ENCODE measurements at regions not wholly inside any gene's neighbourhood (a gene's known extent, or its start where the extent isn't known, plus 50 kb on each side); places are given as distances from the start of the nearest gene placed in this dataset.

DNA sequence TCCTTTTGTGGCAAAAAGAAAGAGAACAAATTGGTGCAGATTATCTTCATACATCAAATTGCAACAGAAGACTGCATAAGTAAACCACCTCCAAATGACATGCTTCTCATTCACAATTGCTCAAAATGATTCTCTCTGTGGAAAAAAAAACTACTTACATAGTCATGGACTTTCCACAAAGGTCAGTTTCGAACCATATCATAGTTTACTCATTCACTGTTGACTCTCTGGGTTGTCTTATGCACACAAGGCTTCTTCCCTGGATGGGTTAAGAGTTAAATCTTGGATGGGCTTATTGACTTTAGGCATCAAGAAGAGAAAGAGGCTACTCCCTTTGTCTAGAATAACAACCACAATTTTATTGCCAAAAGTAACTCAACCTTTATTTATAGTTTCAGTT lies 91.3 kb upstream of the RAB27B start:
- TF ChIP-seq, protein P1, sequence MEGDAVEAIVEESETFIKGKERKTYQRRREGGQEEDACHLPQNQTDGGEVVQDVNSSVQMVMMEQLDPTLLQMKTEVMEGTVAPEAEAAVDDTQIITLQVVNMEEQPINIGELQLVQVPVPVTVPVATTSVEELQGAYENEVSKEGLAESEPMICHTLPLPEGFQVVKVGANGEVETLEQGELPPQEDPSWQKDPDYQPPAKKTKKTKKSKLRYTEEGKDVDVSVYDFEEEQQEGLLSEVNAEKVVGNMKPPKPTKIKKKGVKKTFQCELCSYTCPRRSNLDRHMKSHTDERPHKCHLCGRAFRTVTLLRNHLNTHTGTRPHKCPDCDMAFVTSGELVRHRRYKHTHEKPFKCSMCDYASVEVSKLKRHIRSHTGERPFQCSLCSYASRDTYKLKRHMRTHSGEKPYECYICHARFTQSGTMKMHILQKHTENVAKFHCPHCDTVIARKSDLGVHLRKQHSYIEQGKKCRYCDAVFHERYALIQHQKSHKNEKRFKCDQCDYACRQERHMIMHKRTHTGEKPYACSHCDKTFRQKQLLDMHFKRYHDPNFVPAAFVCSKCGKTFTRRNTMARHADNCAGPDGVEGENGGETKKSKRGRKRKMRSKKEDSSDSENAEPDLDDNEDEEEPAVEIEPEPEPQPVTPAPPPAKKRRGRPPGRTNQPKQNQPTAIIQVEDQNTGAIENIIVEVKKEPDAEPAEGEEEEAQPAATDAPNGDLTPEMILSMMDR (IDR thresholded peaks at IDR 0.05; ENCODE audit: control extremely low read depth in 1 of 3, insufficient read depth in 1 of 3, low read depth in 1 of 3, low read length in 3 of 3), result no peak
- TF ChIP-seq CEBPB (IDR thresholded peaks at IDR 0.05; ENCODE audit: low read depth, low read length), result no peak
- no peak for TF ChIP-seq FOSL1 (IDR thresholded peaks at IDR 0.05; ENCODE audit: insufficient read depth, low read depth, low read length)
- no peak for TF ChIP-seq HDAC2 (IDR thresholded peaks at IDR 0.05; ENCODE audit: borderline replicate concordance in 1 of 2, low read depth in 2 of 2, low read length in 2 of 2)
- no peak for TF ChIP-seq TAF1 (IDR thresholded peaks at IDR 0.05; ENCODE audit: low read depth, low read length)
- TF ChIP-seq RAD21 (IDR thresholded peaks at IDR 0.05 in 1 of 2, conservative IDR thresholded peaks at IDR 0.05 in 1 of 2; ENCODE audit: low read depth in 2 of 2, low read length in 2 of 2), result no peak
- TF ChIP-seq, protein P2, sequence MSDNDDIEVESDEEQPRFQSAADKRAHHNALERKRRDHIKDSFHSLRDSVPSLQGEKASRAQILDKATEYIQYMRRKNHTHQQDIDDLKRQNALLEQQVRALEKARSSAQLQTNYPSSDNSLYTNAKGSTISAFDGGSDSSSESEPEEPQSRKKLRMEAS (IDR thresholded peaks at IDR 0.05), result no peak
- TF ChIP-seq HDAC6 (IDR thresholded peaks at IDR 0.05; ENCODE audit: low read depth, low read length), result no peak

All from H1 (cell line).